DOHH2 (cell line): ENCODE measurements at regions not wholly inside any gene's neighbourhood (a gene's known extent, or its start where the extent isn't known, plus 50 kb on each side); places are given as distances from the start of the nearest gene placed in this dataset.

ENCODE experiments used
- H3F3A ChIP-seq: fragments of 200-600 bp; sonication (generic), shearing (Covaris generic); 2 replicates; pipeline ENCODE4 v1.6.0; 2016; ENCODE audit warnings: antibody characterized with exemption, mild to moderate bottlenecking; ENCODE audit not compliant: control insufficient read depth, insufficient read depth
- H3K27ac ChIP-seq: fragments of 200-600 bp; sonication (generic); 2 replicates; pipeline ENCODE4 v1.5.1; 2014; ENCODE audit warnings: low read depth, mild to moderate bottlenecking, low read length, moderate library complexity
- H3K27me3 ChIP-seq: fragments of 200-600 bp; sonication (generic); 2 replicates; pipeline ENCODE4 v1.6.1; 2014; ENCODE audit warnings: mild to moderate bottlenecking, low read length, mixed read lengths; ENCODE audit not compliant: control insufficient read depth
- H3K36me3 ChIP-seq: fragments of 200-600 bp; sonication (generic); 2 replicates; pipeline ENCODE4 v1.6.1; 2014; ENCODE audit warnings: mild to moderate bottlenecking, low read length, moderate library complexity, mixed read lengths; ENCODE audit not compliant: control insufficient read depth
- H3K4me1 ChIP-seq: fragments of 200-600 bp; sonication (generic); 2 replicates; pipeline ENCODE4 v1.6.1; 2014; ENCODE audit warnings: mild to moderate bottlenecking, low read length, mixed read lengths; ENCODE audit not compliant: control insufficient read depth
- H3K4me2 ChIP-seq: fragments of 200-600 bp; sonication (generic); 2 replicates; pipeline ENCODE4 v1.6.0; 2014; ENCODE audit warnings: mild to moderate bottlenecking, low read length, moderate library complexity
- H3K4me3 ChIP-seq: fragments of 200-600 bp; sonication (generic); 2 replicates; pipeline ENCODE4 v1.5.1; 2014; ENCODE audit warnings: mild to moderate bottlenecking, low read length, mixed read lengths
- H3K79me2 ChIP-seq: fragments of 200-600 bp; sonication (generic); 2 replicates; pipeline ENCODE4 v1.6.1; 2014; ENCODE audit warnings: mild to moderate bottlenecking, low read length, mixed read lengths; ENCODE audit not compliant: control insufficient read depth
- H3K9me2 ChIP-seq: fragments of 200-600 bp; sonication (generic); replicated peaks from 2 replicates; pipeline ENCODE4 v1.6.1; 2014; ENCODE audit warnings: mild to moderate bottlenecking, low read length, mixed read lengths; ENCODE audit not compliant: control insufficient read depth
- H3K9me3 ChIP-seq: fragments of 200-600 bp; sonication (generic); 2 replicates; pipeline ENCODE4 v1.6.1; 2014; ENCODE audit warnings: antibody characterized with exemption, low read length, mixed read lengths; ENCODE audit not compliant: control insufficient read depth, insufficient read depth
- H4K20me1 ChIP-seq: fragments of 200-600 bp; sonication (generic); 2 replicates; pipeline ENCODE4 v1.6.0; 2014; ENCODE audit warnings: low read depth, mild to moderate bottlenecking, antibody characterized with exemption, low read length, moderate library complexity; ENCODE audit not compliant: control insufficient read depth, insufficient read depth
- CTCF ChIP-seq: fragments of 200-600 bp; sonication (generic); IDR thresholded peaks from one replicate; pipeline ENCODE4 v1.5.1; 2014; ENCODE audit warnings: antibody characterized with exemption, mild to moderate bottlenecking, low read depth, low read length; ENCODE audit not compliant: poor library complexity, severe bottlenecking
- EZH2phosphoT487 ChIP-seq: fragments of 200-600 bp; sonication (generic); IDR thresholded peaks from 2 replicates; pipeline ENCODE4 v1.6.1; 2017; ENCODE audit warnings: borderline replicate concordance, mild to moderate bottlenecking, antibody characterized with exemption, low read length, moderate library complexity, mixed read lengths

DNA sequence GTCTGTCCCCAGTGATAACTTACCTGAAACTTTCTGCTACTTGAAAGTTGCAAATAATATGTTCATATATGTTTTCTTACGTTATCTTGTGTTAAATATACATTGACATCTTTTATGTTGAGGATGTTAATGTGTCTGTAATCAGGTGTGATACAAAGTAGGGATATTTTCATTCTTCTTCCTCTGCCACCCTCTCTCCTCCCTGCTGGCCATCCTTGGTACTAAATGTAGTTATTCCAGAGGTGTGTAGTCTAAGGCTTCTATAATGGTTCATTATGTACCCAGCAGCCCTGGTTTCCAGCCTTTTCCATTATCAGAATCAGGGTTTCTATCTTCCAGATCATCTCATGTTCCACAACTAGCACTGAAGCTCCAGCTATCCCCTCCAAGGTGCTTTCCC is 606.7 kb upstream of the KLHL1 start:
- no peaks in the 10 kb centered on the region for H3K79me2 ChIP-seq
- H3K36me3 ChIP-seq, result no peaks in the 10 kb centered on the region
- no peaks in the 10 kb centered on the region for H4K20me1 ChIP-seq
- H3K4me2 ChIP-seq, result no peak overlapping the region
- no peak overlapping the region for H3K27ac ChIP-seq
- no peak overlapping the region for H3K4me3 ChIP-seq
- no peaks in the 10 kb centered on the region for H3K9me2 ChIP-seq
- no peaks in the 10 kb centered on the region for H3K9me3 ChIP-seq
- TF ChIP-seq CTCF (no peak), EZH2phosphoT487 (no peak)
- H3K27me3 ChIP-seq, result no peaks in the 10 kb centered on the region
- no peaks in the 10 kb centered on the region for H3F3A ChIP-seq
- H3K4me1 ChIP-seq, result no peaks in the 10 kb centered on the region

DNA sequence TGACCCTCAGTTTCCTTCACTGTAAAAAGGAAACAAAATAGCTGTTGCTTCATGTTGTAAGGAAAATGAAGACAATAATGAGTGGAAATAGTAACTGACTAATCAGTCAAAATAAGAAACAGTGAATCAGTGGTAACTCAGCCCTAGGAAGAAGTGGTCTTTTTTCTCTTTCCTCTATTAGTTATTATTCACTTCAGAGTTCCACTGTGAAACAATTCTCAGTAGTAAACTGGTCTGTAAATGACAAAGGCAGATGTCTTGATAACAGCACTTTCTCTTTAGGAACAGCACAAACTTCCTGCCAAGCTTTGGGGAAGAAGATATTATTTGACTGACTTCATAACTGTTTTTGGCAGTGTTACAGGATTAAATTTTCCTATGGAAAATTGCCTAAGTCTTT is 600.5 kb upstream of the KLHL1 start:
- H3K27ac ChIP-seq, result no peak overlapping the region
- no peaks in the 10 kb centered on the region for H3K36me3 ChIP-seq

DNA sequence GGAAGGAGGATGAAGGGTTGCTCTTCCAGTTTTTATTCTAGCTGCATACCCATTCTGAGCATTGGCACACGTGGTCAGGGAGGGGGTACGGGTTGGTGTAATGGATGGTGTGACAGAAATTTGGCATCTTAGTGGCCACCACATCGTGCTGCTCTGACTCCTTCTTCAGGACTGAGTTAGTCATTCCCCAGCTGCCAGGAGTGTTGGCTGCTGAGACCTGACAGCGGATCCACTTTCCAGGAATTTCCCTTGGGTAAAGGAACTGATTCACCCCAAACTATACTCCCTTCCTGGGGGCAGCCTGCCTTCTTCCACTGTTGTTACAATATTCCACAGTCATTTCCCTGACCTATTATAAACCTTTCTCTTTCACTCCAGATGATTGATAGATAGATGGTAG is 595.5 kb upstream of the KLHL1 start:
- H3K27me3 ChIP-seq, result no peaks in the 10 kb centered on the region
- no peaks in the 10 kb centered on the region for H3K36me3 ChIP-seq
- no peaks in the 10 kb centered on the region for H3K79me2 ChIP-seq
- H3K4me2 ChIP-seq, result no peak overlapping the region
- H3K4me3 ChIP-seq, result no peak overlapping the region
- no peaks in the 10 kb centered on the region for H3K9me3 ChIP-seq
- H4K20me1 ChIP-seq, result no peaks in the 10 kb centered on the region
- no peak for TF ChIP-seq EZH2phosphoT487
- TF ChIP-seq CTCF, result no peak
- no peak overlapping the region for H3K27ac ChIP-seq
- no peaks in the 10 kb centered on the region for H3K9me2 ChIP-seq
- no peaks in the 10 kb centered on the region for H3F3A ChIP-seq
- no peaks in the 10 kb centered on the region for H3K4me1 ChIP-seq

More for the DNA sequence above, 600.5 kb upstream of the KLHL1 start:
- no peaks in the 10 kb centered on the region for H3K4me1 ChIP-seq
- H4K20me1 ChIP-seq, result no peaks in the 10 kb centered on the region
- H3K4me2 ChIP-seq, result no peak overlapping the region
- no peaks in the 10 kb centered on the region for H3K79me2 ChIP-seq
- no peaks in the 10 kb centered on the region for H3F3A ChIP-seq
- TF ChIP-seq EZH2phosphoT487 (no peak), CTCF (no peak)
- H3K27me3 ChIP-seq, result no peaks in the 10 kb centered on the region
- no peaks in the 10 kb centered on the region for H3K9me2 ChIP-seq
- H3K9me3 ChIP-seq, result no peaks in the 10 kb centered on the region
- H3K4me3 ChIP-seq, result no peak overlapping the region
